NOMO-1 treated with DMSO at 0.1 percent for 48 hours (cell line): ENCODE measurements at regions not wholly inside any gene's neighbourhood (a gene's known extent, or its start where the extent isn't known, plus 50 kb on each side); places are given as distances from the start of the nearest gene placed in this dataset.

Experiments used
- DNase-seq: peaks from one replicate; lab custom pipeline; 2025; ENCODE audit not compliant: unreplicated experiment; lab: John Stamatoyannopoulos, UW

DNA sequence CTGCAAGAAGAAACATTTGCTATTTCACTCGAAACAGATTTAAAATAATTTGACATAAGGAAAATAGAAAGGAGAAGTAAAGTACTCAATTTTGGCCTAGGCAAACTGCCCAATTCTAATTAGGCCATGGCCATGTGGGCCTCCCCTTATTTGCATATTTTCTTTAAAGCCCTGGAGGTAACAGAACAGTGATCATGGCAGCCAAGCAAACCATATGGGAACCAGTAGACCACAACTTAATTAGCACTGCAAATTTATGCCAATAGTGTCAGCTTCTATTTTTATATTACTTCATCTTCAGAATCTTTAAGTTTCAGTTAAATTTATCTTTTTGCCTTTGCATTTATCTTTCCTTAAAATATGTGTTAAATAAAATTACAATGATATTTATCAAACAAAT, 63.3 kb upstream of the THSD7A start:
- no peak for DNase-seq

DNA sequence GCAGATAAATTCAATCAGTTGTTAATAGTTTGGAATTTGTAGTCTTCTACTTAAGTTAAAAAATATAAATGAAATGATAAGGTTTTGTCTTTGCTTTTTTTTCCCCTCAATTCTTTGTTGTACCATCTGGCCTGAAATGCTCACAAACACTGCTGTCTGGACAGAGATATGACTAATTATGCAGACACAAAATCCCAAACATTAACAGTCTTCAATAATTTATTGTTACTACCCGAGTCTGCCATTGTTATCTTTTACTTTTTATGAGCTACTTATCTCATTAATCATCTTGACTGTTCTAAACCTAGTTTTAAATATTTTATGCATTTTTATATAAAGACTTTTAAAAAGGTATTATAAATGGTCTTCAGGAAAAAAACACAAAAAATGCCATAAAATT, 64.7 kb upstream of the THSD7A start:
- DNase-seq = no peak

DNA sequence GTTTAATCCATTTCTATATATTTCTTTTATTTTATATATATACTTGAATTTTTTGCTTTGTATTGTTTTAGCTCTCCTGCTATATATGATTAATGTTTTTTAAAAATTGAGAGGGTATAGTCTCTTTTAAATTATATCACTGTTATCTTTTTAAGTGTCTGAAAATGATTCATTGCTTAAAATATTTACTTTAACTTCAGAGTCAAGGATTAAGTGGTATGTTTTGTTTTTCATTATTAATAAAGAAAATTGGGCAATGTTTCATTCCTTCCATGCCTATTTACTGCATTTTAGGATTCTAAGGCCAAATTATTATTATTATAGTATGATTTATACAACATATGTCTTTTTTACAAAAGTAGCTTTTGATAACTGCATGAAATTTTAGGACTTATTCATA, 67.2 kb upstream of the THSD7A start:
- DNase-seq = no peak

DNA sequence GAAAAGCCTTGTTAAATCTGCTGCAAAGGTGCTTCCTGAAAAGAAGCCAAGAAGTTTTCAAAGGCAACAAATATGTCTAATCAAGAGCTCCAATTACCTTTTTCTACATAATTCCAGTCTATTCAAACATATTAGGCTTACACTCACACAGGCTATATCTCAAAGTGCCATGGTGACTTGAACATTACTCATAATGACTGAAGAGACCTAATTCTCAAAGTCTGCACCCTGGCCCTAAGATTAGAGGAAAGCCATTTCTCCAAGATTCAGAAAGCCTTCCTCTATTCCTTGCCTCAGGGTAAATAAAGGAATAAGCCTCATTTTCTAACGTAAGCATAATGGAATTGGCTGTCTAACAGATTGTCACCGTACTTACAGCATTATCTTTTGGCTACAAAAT, 78.3 kb upstream of the THSD7A start:
- DNase-seq = no peak

DNA sequence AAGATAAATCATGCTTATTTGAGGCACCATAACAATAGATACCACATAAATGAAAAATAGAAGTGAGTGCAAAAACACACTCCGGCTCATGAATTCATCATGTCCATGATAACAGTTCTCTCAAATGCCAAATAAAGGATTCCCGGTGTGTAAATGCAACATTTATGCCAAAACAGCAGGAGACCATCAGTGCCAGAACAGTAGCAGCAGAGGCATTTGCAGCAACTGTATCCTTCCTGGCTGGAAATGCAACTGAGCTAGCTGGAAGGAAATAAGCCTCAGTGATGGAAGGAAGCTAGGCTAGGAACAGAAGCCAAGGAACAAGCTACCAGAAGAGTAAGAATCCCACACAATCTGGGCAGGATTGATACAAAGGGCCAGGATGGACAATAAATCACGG, 79.9 kb upstream of the THSD7A start:
- DNase-seq = no peak

DNA sequence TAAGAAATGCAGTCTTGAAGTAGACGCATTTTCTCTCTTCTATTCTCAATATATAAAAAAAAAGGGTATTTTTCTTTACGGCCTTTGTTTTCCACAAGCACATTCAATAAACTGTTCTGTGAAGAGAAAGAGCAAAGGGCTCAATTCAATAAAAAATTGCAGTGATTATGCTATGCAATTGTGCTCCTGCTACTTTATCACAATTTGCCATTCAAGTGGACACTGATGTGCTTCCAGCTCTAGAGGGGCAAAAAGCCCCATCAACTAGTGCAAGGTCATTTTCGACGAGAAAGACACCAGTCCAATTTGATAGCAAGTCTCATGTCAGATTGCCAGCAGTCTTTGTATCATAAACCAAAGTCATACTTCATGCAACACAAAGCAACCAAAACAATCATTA, 82.6 kb upstream of the THSD7A start:
- DNase-seq = no peak

DNA sequence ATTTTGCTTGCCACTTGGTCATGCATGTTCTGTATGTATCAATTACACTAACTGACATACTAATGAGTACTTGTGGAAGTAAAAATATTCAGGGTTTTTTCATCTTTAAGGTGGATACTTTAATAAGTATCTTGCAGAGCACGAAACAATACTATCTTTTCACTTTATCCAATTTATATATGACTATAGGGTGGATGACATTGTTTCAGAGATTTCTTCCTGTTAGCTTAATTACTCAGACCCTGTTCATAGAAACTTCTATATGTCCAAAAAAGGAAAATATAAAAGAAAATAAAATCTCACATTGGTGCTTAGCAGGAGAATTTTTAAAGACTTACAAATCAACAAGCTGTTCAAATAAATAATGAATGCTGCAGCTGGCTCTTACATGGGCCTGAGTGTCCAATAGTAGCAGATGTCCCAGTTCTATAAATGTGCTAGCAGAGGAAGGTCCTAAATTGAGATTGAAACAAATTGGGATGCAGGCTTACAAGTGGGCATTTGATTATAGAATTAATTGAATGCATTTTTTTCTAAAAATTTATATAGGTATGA, 91.5 kb upstream of the THSD7A start:
- no peak for DNase-seq

DNA sequence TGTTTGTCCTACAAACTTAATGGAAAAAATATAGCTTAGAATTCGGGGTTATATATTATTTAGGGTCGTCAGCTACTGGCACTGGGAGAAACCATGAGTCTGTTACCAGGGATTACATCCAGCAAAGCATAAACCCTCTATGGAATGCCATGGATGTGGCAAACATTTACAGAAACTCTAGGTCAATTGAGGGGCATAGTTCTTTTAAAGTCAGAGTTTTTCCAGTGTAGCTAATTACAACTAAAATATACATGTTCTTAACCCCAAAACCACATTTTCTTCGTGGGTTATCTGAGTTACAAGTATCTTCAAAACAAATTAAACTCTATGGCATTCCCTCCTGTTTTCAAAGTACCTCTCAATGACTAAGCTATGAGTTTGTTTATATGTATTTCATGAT, 99.3 kb upstream of the THSD7A start:
- no peak for DNase-seq

DNA sequence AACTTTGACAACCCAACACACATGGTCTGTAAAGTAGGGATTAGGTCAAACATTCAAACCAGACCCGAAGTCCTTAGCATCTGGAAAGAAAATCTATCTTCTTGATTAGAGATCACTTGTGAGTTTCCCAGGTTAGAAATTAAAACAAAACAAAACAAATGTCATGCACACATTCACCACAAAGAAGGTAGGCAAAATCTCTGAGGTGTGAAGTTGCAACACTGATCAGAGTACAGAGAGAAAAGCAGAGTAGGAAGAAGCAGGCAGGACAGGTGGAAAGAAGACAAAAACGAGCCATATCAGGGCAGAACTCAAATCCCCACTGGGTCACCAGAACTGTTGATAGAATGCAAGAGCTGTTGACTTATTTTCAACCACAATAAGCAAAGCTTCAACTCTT, 102.8 kb upstream of the THSD7A start:
- DNase-seq = no peak

DNA sequence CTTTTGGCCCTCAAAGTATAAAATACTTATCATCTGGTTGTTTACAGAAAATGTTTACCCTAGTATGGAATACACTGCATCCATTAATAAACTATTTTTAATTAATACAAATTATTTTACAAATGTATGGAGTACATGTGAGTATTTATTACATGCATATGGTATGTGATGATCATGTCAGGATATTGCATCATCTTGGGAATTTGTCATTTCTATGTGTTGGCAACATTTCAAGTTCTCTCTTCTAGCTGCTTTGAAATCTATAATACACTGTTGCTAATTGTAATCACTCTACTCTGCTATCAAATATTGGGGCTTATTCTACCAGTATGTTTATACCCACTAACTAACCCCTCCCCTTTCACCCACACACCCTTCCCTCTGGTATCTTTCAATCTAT, 103.9 kb upstream of the THSD7A start:
- no peak for DNase-seq

DNA sequence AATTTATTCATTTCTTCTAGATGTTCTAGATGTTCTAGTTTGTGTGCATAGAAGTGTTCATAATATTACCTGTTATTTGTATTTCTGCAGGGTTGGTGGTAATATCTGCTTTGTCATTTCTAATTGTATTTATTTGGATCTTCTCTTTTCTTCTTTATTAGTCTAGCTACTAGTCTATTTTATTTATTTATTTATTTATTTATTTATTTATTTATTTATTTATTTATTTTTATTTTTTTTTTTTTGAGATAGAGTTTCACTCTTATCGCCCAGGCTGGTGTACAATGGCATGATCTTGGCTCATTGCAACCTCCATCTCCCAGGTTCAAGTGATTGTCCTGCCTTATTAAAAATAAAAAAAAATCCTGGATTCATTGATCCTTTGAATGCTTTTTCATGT, 114.8 kb upstream of the THSD7A start:
- DNase-seq = no peak

DNA sequence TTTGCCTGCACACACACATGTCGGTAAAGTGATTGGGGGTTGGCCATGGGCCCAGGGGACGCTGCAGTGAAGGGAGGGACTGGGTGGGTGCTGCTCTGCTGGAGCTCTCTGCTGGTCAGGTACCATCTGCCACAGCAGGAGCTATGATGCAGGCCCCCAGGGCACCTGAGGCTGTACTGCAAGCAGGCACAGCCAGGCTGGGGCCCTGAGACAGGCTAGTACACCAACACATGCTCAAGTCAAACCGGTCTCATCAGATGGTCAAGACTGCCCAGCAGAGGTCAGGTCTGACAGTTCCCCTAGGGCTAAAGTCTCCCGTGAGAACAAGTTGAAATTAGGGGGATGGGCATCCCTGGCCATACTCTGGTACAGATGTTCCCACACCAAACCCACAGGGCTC, 118.3 kb upstream of the THSD7A start:
- no peak for DNase-seq

DNA sequence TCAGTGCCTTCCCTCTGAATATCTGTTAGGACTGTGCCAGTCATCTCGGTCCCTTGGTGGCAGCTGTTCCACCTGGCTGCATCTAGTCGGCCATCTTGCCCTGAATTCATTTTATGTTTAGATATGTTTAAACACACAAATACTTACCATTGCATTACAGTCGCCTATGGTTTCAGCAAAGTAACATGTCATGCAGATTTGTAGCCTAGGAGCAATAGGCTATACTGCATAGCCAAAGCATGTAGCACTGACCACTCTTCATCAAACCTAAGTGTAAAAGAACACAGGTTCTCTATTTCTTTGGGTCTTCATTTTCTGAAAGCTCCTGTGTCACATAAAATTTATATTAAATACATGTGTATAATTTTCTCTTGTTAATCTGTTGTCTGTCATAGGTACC, 118.9 kb upstream of the THSD7A start:
- DNase-seq = no peak

DNA sequence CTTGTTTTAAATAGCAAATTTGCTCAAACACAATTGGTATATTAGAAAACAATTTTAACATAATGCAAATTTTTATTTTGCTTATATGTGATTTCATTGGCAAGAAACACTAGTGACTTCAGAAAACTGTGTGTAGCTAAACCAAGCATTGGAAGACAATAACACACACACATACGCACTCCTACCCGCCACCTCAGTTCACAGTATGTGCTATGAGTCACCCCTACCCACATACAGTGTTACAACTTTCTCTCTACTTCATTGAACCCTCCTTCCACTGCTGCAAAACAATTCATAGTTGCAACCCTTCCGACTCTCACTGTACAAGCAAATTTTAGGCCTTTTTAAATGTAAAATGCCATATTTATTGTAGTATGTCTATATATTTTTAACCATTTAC, 119.9 kb upstream of the THSD7A start:
- no peak for DNase-seq

DNA sequence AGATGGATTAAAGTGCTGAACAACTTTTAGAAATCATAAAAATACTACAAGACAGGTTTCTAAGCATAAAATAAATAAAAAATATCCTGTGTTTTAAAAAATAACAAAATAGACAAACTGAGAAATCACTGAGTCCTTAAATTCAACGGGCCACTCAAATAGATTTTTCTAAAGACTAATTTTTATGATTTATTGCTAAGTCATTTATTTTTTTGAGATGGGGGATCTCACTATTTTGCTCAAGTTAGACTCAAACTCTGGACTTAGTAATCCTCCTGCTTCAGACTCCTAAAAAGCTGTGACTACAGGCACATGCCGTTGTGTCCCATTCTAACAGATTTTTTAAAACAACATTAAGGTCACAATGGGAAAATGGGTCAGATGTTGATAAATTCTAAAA, 121.0 kb upstream of the THSD7A start:
- no peak for DNase-seq

DNA sequence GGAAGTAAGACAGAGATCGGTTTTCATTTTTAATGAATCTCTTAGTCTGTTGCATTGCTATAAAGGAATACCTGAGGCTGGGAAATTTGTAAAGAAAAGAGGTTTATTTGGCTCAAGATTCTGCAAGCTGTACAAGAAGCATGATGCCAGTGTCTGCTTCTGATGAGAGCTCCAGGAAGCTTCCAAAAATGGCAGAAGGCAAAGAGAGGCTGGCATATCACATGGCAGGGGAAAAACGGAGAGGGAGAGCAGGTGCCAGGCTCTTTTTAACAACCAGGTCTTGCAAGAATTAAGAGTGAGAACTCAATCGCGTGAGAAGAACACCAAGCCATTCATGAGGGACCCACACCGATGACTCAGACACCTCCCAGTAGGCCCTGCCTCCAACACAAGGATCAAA, 125.0 kb upstream of the THSD7A start:
- no peak for DNase-seq

DNA sequence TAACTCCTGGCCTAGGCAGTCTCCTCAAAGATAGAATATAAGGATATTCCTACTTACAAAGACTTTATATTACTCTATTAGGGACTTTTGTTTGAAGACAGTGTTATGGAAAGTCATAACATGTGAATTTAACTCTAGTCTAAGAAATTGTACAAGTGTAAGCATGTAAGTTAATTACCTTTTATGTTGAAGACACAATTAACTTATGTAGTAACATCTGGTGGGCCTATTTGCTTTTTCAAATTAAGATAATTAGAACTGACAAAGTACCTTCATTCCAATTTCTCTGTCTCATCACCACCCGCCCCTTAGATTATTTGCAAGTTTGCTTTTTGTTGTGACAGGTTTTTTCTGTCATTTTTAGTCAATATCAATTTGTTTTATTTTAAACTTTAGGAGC, 126.0 kb upstream of the THSD7A start:
- no peak for DNase-seq

DNA sequence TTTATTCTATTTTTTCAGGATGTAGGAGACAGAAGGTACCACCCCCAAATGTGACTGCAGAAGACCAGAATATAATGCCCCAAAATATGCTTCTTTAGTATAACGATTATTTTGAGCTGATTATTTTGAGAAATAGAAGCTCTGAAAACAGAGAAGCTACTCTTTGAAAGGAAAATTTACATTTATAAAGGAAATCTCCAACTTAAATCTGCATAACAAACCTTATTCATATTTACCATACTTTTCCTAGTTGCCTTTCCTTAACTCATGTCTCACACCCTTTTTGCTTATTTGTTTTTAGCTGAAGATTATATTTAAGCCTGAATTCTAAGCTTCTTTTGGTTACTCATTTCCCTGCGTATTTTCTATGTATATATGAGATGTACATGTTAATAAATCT, 127.1 kb upstream of the THSD7A start:
- DNase-seq = no peak

DNA sequence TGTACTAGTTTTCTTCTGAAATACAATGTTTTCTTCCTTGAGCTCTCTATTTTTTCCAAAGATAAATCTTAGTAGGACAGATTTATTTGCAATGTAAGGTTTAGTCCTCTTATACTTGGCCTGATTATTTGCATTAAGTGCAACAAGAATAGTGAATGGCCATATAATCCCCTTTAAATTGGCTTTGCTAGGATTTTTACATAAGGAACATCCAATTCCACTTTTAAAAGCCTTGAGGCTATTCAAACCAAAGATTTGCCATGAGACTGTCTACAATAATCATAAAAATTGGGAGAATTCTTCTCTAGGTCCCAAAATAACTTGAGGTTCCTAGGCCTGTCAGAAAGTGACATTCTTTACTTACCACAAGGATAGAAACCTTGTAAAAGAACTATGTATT, 128.6 kb upstream of the THSD7A start:
- no peak for DNase-seq

DNA sequence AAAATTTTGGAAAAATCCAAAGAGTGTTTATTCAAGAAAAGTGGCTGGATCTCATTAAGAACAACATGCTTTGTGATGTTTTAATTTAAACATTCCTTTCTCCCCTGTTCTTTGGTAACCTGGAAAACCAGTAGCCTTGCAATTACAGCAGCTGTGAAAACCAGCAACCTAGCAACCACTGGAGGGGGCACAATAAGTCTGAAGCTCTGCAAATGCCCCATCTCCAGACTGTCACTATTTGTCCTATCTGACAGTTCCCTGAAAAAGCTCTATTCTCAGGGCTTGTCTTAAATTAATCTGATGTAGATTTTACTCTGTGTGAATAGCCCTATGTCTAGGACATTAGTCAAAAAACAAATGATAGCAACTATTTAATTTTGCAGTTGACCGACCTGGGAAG, 137.6 kb upstream of the THSD7A start:
- DNase-seq = no peak

DNA sequence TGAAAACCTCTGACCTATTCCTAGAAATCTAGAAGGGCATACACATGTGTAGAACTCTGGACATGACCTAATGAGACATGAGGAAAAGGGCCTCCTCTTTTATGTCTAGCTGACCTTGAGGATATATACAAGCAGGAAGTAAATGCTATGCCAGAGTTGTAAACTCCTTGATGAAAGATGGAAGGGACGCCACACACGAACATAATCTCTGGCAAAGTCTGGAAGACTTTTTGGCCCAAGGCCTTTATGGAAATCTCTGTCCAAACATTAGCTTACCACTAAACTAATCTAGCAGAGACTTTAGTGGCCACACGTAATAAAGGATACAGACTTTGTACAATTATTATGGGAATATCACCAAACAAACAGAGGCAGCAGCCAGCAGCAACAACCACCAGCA, 138.1 kb upstream of the THSD7A start:
- DNase-seq = no peak

DNA sequence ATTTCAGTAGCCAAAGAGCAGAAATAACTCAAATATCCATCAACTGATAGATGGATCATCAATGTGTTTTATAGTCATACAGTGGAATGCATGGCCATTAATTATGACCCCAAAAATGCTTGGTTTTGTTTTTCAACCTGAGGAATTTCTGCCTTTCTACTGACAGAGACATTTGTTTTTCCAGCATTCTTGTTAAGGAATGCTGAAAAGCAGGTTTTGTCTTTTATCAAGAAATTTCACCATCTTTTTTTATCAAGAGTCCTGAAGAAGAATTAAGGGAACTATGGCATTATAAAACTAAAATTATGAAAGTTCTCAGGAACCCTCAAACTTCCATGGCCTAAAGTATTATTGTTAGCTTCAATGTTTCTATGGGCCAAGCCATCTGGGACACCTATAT, 153.4 kb upstream of the THSD7A start:
- no peak for DNase-seq

DNA sequence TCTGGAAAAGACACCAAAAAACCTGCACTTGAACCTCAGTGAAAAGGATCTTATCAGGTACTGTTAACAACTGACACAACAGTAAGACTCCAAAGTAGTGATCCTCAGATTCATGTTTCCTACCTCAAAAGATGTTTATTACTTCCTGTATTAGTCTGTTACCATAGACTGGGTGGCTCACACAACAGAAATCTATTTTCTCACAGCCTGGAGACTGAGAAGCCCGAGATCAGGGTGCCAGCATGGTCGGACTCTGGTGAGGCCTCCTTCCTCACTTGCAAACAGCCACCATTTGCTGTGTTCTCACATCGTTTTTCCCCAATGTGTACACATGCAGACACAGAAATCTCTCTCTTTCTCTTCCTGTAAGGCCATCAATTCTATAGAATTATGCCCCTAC, 154.0 kb upstream of the THSD7A start:
- DNase-seq = no peak

DNA sequence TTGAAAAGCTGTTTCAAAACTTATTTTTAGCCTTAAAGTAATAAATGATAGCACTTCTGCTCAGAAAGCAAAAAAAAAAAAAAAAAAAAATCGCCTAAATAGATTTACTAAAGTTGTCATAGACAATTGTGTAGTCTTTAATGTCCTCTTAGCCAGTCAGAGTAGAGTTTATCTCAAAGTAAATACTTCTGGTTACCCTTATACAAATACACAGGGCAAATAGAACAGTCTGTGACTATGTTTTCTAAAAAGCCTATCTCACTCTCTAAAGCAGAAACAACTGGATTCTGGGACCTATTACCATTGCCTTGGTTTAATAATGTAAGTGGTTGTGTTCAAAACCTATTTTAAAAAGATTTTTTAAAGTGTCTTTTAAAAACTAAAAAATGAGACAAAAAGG, 156.2 kb upstream of the THSD7A start:
- no peak for DNase-seq
